Glutamatergic neuron (in vitro differentiated cells): ENCODE measurements at regions not wholly inside any gene's neighbourhood (a gene's known extent, or its start where the extent isn't known, plus 50 kb on each side); places are given as distances from the start of the nearest gene placed in this dataset.
"Not testable (repeated sequence)": the region's sequence is repeated elsewhere in the genome, so short reads cannot be mapped to it uniquely, and the experiment has no call there.

Source experiments
- DNase-seq: peaks from one replicate; pipeline ENCODE4 v3.0.0; 2022
- H3K27ac Mint-ChIP-seq: one replicate; pipeline ENCODE4 v1.8.0; 2020; ENCODE audit warnings: mild to moderate bottlenecking, mixed read lengths, inconsistent platforms; ENCODE audit not compliant: unreplicated experiment
- H3K27me3 Mint-ChIP-seq: one replicate; pipeline ENCODE4 v1.8.0; 2020; ENCODE audit warnings: mild to moderate bottlenecking, moderate library complexity, mixed read lengths, inconsistent platforms; ENCODE audit not compliant: unreplicated experiment
- H3K36me3 Mint-ChIP-seq: one replicate; pipeline ENCODE4 v1.8.0; 2020; ENCODE audit warnings: mild to moderate bottlenecking, mixed read lengths, inconsistent platforms; ENCODE audit not compliant: unreplicated experiment
- H3K4me1 Mint-ChIP-seq: one replicate; pipeline ENCODE4 v1.8.0; 2020; ENCODE audit warnings: mild to moderate bottlenecking, low read depth, mixed read lengths, inconsistent platforms; ENCODE audit not compliant: unreplicated experiment
- H3K4me3 Mint-ChIP-seq: one replicate; pipeline ENCODE4 v1.8.0; 2020; ENCODE audit warnings: mild to moderate bottlenecking, mixed read lengths, inconsistent platforms; ENCODE audit not compliant: unreplicated experiment
- H3K9me3 Mint-ChIP-seq: one replicate; pipeline ENCODE4 v1.8.0; 2020; ENCODE audit warnings: mild to moderate bottlenecking, moderate library complexity, mixed read lengths, inconsistent platforms; ENCODE audit not compliant: unreplicated experiment
- CTCF ChIP-seq: fragments of 200-600 bp; sonication (generic); IDR thresholded peaks from one replicate; pipeline ENCODE4 v1.5.0; 2021; ENCODE audit not compliant: partially characterized antibody, unreplicated experiment

- no peak overlapping the region for H3K27ac Mint-ChIP-seq
- no peaks in the 10 kb centered on the region for H3K27me3 Mint-ChIP-seq
- no peaks in the 10 kb centered on the region for H3K9me3 Mint-ChIP-seq
- H3K4me3 Mint-ChIP-seq: no peak overlapping the region
- no peaks in the 10 kb centered on the region for H3K4me1 Mint-ChIP-seq
- no peaks in the 10 kb centered on the region for H3K36me3 Mint-ChIP-seq
- no peak for TF ChIP-seq CTCF
- DNase-seq: no peak
These were observed 127.7 kb upstream of the PRSS16 start for GRCh38 chr6:27119761-27120160.

GRCh38 chr6:27121640-27122039, 125.9 kb upstream of the PRSS16 start:
- H3K27ac Mint-ChIP-seq: no peak overlapping the region
- no peak overlapping the region for H3K4me3 Mint-ChIP-seq
- H3K4me1 Mint-ChIP-seq: no peaks in the 10 kb centered on the region
- no peak for TF ChIP-seq CTCF
- DNase-seq: no peak
- no peaks in the 10 kb centered on the region for H3K9me3 Mint-ChIP-seq
- no peaks in the 10 kb centered on the region for H3K36me3 Mint-ChIP-seq
- no peaks in the 10 kb centered on the region for H3K27me3 Mint-ChIP-seq

- Mint-ChIP-seq H3K4me3 (no peak overlapping the region), H3K4me1 (no peaks in the 10 kb centered on the region), H3K27ac (no peak overlapping the region), H3K27me3 (no peaks in the 10 kb centered on the region), H3K9me3 (no peaks in the 10 kb centered on the region), H3K36me3 (no peaks in the 10 kb centered on the region)
- DNase-seq: no peak
- TF ChIP-seq CTCF: no peak
These were observed 123.2 kb upstream of the PRSS16 start for GRCh38 chr6:27124252-27124657.

GRCh38 chr6:27126046-27126814, 121.3 kb upstream of the PRSS16 start:
- Mint-ChIP-seq H3K27me3 (no peaks in the 10 kb centered on the region), H3K4me3 (no peak overlapping the region), H3K27ac (no peak overlapping the region), H3K36me3 (no peaks in the 10 kb centered on the region), H3K9me3 (no peaks in the 10 kb centered on the region), H3K4me1 (no peaks in the 10 kb centered on the region)
- TF ChIP-seq CTCF: no peak
- DNase-seq: no peak

GRCh38 chr6:27126815-27127537, 120.5 kb upstream of the PRSS16 start:
- no peaks in the 10 kb centered on the region for H3K9me3 Mint-ChIP-seq
- no peaks in the 10 kb centered on the region for H3K4me1 Mint-ChIP-seq
- H3K27ac Mint-ChIP-seq: no peak overlapping the region
- peak overlapping the region; percentile 80 for H3K4me3 Mint-ChIP-seq
- no peaks in the 10 kb centered on the region for H3K27me3 Mint-ChIP-seq
- H3K36me3 Mint-ChIP-seq: no peaks in the 10 kb centered on the region
- TF ChIP-seq CTCF: peak; percentile 76
- peak; percentile 81 for DNase-seq

- H3K27ac Mint-ChIP-seq, H3K4me1 Mint-ChIP-seq, H3K9me3 Mint-ChIP-seq, H3K36me3 Mint-ChIP-seq, H3K4me3 Mint-ChIP-seq, H3K27me3 Mint-ChIP-seq, DNase-seq: not testable (repeated sequence)
These were observed 119.6 kb upstream of the PRSS16 start for GRCh38 chr6:27127874-27128273.
